Liver (tissue), 8 donors: ENCODE measurements at regions not wholly inside any gene's neighbourhood (a gene's known extent, or its start where the extent isn't known, plus 50 kb on each side); places are given as distances from the start of the nearest gene placed in this dataset.

Experiments
- DNase-seq: peaks from one replicate; pipeline ENCODE4 v3.0.0-alpha.2; 2017; ENCODE audit warnings: low spot score
- H3K27ac ChIP-seq, 2 donors: one replicate each; pipeline ENCODE4 v1.7.0; 2013; ENCODE audit warnings: inconsistent platforms in 2 of 2, low read length in 2 of 2, control low read depth in 1 of 2, low read depth in 1 of 2, mild to moderate bottlenecking in 1 of 2
- H3K27me3 ChIP-seq, 4 donors: one replicate each; pipeline versions ENCODE4 v1.6.1 to v1.7.0; 2013; ENCODE audit warnings: low read length in 3 of 4, inconsistent platforms in 1 of 4, mild to moderate bottlenecking in 1 of 4, moderate library complexity in 1 of 4; ENCODE audit not compliant: control insufficient read depth in 4 of 4, insufficient read depth in 4 of 4
- H3K36me3 ChIP-seq, 4 donors: one replicate each; pipeline versions ENCODE4 v1.6.1 to v1.7.0; 2013; ENCODE audit warnings: low read length in 3 of 4, mild to moderate bottlenecking in 3 of 4, low read depth in 1 of 4, moderate library complexity in 1 of 4; ENCODE audit not compliant: control insufficient read depth in 4 of 4, insufficient read depth in 3 of 4
- H3K4me1 ChIP-seq, 4 donors: one replicate each; pipeline versions ENCODE4 v1.6.1 to v1.7.0; 2013; ENCODE audit warnings: low read length in 3 of 4, mild to moderate bottlenecking in 3 of 4, moderate library complexity in 1 of 4; ENCODE audit not compliant: control insufficient read depth in 4 of 4, insufficient read depth in 4 of 4
- H3K4me3 ChIP-seq, 3 donors: one replicate each; pipeline versions ENCODE4 v1.6.1 to v1.7.0; 2013; ENCODE audit warnings: low read length in 3 of 3, control low read depth in 1 of 3, low read depth in 1 of 3, mild to moderate bottlenecking in 1 of 3
- H3K9ac ChIP-seq, 2 donors: one replicate each; pipeline ENCODE4 v1.7.0; 2013; ENCODE audit warnings: low read length in 2 of 2, mild to moderate bottlenecking in 2 of 2, moderate library complexity in 2 of 2, control low read depth in 1 of 2, low read depth in 1 of 2
- H3K9me3 ChIP-seq, 4 donors: one replicate each; pipeline versions ENCODE4 v1.6.1 to v1.7.0; 2013; ENCODE audit warnings: low read length in 3 of 4; ENCODE audit not compliant: control insufficient read depth in 4 of 4
- EGR1 ChIP-seq, 2 donors: IDR thresholded peaks; 2 replicates each; pipeline ENCODE4 v1.6.1; 2016 to 2018; ENCODE audit warnings: antibody characterized with exemption in 2 of 2, low read depth in 2 of 2
- FOXA1 ChIP-seq: IDR thresholded peaks from 2 replicates; pipeline ENCODE4 v1.6.1; 2016; ENCODE audit warnings: antibody characterized with exemption
- FOXA2 ChIP-seq: IDR thresholded peaks from 2 replicates; pipeline ENCODE4 v1.6.1; 2016; ENCODE audit warnings: antibody characterized with exemption
- GABPA ChIP-seq, 2 donors: IDR thresholded peaks in 1 of 2; conservative IDR thresholded peaks in 1 of 2; 2 replicates each; pipeline ENCODE4 v1.6.1; 2016; ENCODE audit warnings: antibody characterized with exemption in 2 of 2, mild to moderate bottlenecking in 1 of 2, moderate library complexity in 1 of 2
- HNF4A ChIP-seq, 2 donors: conservative IDR thresholded peaks; 2 replicates each; pipeline ENCODE4 v1.6.1; 2016; ENCODE audit warnings: antibody characterized with exemption in 2 of 2, mild to moderate bottlenecking in 2 of 2
- JUND ChIP-seq, 2 donors: IDR thresholded peaks; 2 replicates each; pipeline ENCODE4 v1.6.1; 2016; ENCODE audit warnings: antibody characterized with exemption in 2 of 2
- NR2F2 ChIP-seq: IDR thresholded peaks from 2 replicates; pipeline ENCODE4 v1.6.1; 2016; ENCODE audit warnings: antibody characterized with exemption
- SP1 ChIP-seq: IDR thresholded peaks from 2 replicates; pipeline ENCODE4 v1.6.1; 2018; ENCODE audit warnings: antibody characterized with exemption, mild to moderate bottlenecking
- TAF1 ChIP-seq: conservative IDR thresholded peaks from 2 replicates; pipeline ENCODE4 v1.6.1; 2016; ENCODE audit warnings: antibody characterized with exemption, mild to moderate bottlenecking
- YY1 ChIP-seq: IDR thresholded peaks from 2 replicates; pipeline ENCODE4 v1.6.1; 2016; ENCODE audit warnings: antibody characterized with exemption, mild to moderate bottlenecking
- WGBS: extraction: QIAGEN DNeasy Blood & Tissue Kit; methylation state at CpG from one replicate; pipeline ENCODE4 v1.1.7; 2013; 5-methylcytosine and 5-hydroxymethylcytosine counted together
- TF ChIP-seq, protein P1 (sequence below): IDR thresholded peaks from 2 replicates; pipeline ENCODE4 v1.6.1; 2016; ENCODE audit warnings: antibody characterized with exemption
- TF ChIP-seq, protein P2 (sequence below): fragments of 150-350 bp; IDR thresholded peaks from 2 replicates; pipeline ENCODE4 v1.5.1; 2017; ENCODE audit warnings: improper control_type of control experiment, low read depth, low read length; ENCODE audit not compliant: missing input control
- TF ChIP-seq, protein P3 (sequence below): IDR thresholded peaks from 2 replicates; pipeline ENCODE4 v1.6.1; 2016; ENCODE audit warnings: antibody characterized with exemption
- TF ChIP-seq, protein P4 (sequence below): IDR thresholded peaks from 2 replicates; pipeline ENCODE4 v1.6.1; 2016; ENCODE audit warnings: antibody characterized with exemption
- donor health status: healthy.
- donor health status: healthy.
- donor health status: healthy.
- donor health status: healthy.
- donor health status: healthy.

DNA sequence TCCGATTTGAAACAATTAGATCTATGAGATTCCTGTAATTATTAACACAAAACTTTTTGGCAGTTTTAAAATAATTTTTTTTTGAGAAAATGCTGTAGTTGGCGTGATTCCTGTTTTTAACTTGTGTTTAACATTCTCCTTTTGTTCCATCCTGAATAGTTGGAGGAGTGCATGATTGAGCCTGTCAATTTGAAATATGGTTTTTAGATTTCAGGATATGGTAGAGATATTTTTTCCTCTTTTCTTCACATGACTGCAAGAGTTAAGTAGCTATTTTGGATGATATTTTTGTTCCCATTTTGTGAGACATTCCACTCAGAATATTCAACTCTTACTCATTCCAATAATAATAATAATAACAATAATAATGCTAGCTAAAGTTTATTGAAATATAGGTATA, 241.7 kb upstream of the MAN1A1 start:
- no peak for TF ChIP-seq GABPA (IDR thresholded peaks at IDR 0.05 in 1 of 2, conservative IDR thresholded peaks at IDR 0.05 in 1 of 2)
- TF ChIP-seq, protein P1, sequence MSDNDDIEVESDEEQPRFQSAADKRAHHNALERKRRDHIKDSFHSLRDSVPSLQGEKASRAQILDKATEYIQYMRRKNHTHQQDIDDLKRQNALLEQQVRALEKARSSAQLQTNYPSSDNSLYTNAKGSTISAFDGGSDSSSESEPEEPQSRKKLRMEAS, result no peak
- TF ChIP-seq YY1, result no peak
- TF ChIP-seq, protein P2, sequence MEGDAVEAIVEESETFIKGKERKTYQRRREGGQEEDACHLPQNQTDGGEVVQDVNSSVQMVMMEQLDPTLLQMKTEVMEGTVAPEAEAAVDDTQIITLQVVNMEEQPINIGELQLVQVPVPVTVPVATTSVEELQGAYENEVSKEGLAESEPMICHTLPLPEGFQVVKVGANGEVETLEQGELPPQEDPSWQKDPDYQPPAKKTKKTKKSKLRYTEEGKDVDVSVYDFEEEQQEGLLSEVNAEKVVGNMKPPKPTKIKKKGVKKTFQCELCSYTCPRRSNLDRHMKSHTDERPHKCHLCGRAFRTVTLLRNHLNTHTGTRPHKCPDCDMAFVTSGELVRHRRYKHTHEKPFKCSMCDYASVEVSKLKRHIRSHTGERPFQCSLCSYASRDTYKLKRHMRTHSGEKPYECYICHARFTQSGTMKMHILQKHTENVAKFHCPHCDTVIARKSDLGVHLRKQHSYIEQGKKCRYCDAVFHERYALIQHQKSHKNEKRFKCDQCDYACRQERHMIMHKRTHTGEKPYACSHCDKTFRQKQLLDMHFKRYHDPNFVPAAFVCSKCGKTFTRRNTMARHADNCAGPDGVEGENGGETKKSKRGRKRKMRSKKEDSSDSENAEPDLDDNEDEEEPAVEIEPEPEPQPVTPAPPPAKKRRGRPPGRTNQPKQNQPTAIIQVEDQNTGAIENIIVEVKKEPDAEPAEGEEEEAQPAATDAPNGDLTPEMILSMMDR, result no peak
- TF ChIP-seq NR2F2, result no peak
- TF ChIP-seq, protein P3, sequence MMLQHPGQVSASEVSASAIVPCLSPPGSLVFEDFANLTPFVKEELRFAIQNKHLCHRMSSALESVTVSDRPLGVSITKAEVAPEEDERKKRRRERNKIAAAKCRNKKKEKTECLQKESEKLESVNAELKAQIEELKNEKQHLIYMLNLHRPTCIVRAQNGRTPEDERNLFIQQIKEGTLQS, result no peak
- no peak for TF ChIP-seq FOXA1
- no peak for TF ChIP-seq HNF4A (conservative IDR thresholded peaks at IDR 0.05)
- TF ChIP-seq, protein P4, sequence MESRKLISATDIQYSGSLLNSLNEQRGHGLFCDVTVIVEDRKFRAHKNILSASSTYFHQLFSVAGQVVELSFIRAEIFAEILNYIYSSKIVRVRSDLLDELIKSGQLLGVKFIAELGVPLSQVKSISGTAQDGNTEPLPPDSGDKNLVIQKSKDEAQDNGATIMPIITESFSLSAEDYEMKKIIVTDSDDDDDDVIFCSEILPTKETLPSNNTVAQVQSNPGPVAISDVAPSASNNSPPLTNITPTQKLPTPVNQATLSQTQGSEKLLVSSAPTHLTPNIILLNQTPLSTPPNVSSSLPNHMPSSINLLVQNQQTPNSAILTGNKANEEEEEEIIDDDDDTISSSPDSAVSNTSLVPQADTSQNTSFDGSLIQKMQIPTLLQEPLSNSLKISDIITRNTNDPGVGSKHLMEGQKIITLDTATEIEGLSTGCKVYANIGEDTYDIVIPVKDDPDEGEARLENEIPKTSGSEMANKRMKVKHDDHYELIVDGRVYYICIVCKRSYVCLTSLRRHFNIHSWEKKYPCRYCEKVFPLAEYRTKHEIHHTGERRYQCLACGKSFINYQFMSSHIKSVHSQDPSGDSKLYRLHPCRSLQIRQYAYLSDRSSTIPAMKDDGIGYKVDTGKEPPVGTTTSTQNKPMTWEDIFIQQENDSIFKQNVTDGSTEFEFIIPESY, result no peak
- no peak for TF ChIP-seq EGR1 (IDR thresholded peaks at IDR 0.05; ENCODE audit: low read depth in 2 of 2)
- TF ChIP-seq SP1, result no peak
- Histone ChIP-seq H3K27me3 (no peaks in the 10 kb centered on the region), H3K27ac (no peak overlapping the region), H3K9me3 (no peaks in the 10 kb centered on the region), H3K36me3 (no peaks in the 10 kb centered on the region), H3K9ac (no peak overlapping the region), H3K4me1 (no peaks in the 10 kb centered on the region), H3K4me3 (no peak overlapping the region)
- no peak for DNase-seq
- 94% methylated on average over 2 of the region's 2 CpGs for WGBS

DNA sequence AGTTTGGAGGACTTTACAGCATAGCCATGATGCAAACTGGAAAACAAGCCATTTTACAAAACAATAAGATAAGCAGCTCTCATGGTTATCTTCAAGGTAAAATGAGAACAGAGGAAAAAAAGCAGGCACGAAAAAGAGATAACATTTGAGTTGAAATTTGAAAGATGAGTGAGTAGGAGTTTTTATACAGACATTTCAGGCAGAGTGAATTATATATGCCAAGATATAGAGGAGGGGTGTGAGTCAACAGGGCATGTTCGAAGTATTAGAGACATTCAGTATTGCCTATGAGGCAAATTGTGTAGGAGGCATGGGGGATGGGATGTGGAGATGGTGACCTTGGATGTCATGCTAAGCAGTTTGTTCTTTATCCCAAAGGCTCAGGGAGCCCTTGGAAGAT, 240.5 kb upstream of the MAN1A1 start:
- Histone ChIP-seq H3K27me3 (no peaks in the 10 kb centered on the region), H3K36me3 (no peaks in the 10 kb centered on the region), H3K27ac (no peak overlapping the region), H3K4me3 (no peak overlapping the region), H3K9me3 (no peaks in the 10 kb centered on the region), H3K4me1 (no peaks in the 10 kb centered on the region), H3K9ac (no peak overlapping the region)
- WGBS, result 86% methylated on average over 2 of the region's 2 CpGs
- TF ChIP-seq, protein P2, result no peak
- no peak for TF ChIP-seq NR2F2
- no peak for TF ChIP-seq TAF1
- TF ChIP-seq, protein P3, result no peak
- TF ChIP-seq GABPA (IDR thresholded peaks at IDR 0.05 in 1 of 2, conservative IDR thresholded peaks at IDR 0.05 in 1 of 2), result no peak
- no peak for TF ChIP-seq FOXA2
- no peak for TF ChIP-seq EGR1 (IDR thresholded peaks at IDR 0.05; ENCODE audit: low read depth in 2 of 2)
- no peak for TF ChIP-seq SP1
- TF ChIP-seq JUND (IDR thresholded peaks at IDR 0.05), result no peak
- DNase-seq, result no peak
